Glomerular visceral epithelial cell (primary cell): ENCODE measurements at regions not wholly inside any gene's neighbourhood (a gene's known extent, or its start where the extent isn't known, plus 50 kb on each side); places are given as distances from the start of the nearest gene placed in this dataset.
"Not testable (repeated sequence)": the region's sequence is repeated elsewhere in the genome, so short reads cannot be mapped to it uniquely, and the experiment has no call there.

Source experiments
- DNase-seq: peaks from one replicate; pipeline ENCODE4 v3.0.0-alpha.2; 2016; ENCODE audit errors: extremely low spot score

DNA sequence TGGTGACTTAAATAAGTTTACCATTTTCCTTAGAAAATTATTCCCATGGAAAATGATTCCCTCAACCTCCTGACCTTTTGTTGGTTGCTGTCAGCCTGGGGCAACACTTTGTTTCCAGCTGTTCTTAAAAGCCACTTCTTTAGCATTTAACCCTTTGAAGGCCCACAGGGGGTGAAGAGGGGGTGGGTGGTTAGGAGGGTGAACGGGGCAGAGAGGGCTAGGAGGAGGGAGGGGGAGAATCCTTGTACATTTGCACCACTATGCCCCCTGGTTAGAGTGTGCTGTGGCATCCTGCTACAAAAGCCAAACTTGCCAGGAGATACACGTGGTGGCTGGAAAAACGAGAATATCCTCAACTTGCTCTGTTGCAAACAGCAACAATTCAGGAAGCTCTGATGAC is 273.2 kb upstream of the RGMA start:
- DNase-seq, result no peak

DNA sequence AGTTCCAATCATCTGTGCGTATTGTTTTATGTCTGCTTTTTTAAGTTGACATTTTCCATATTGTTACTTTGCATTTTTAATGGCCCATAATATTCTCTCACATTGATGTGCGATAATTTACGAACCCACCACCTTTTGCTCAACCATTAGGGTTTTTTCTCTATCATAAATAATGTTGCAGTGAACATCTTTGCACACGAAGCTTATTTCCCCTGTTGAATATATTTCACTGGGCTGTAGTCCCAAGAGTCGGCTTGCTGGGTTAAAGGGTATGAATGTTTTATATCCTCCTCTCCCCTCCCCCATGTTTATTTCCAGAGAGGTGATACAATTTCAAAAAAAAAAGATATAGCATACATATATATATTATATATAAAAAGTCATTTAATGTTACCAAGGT is 272.7 kb upstream of the RGMA start:
- DNase-seq, result no peak

GRCh38 chr15:93360976-93361375 is 272.0 kb upstream of the RGMA start:
- DNase-seq, result no peak

- no peak for DNase-seq
Observed at GRCh38 chr15:93360318-93360717, 271.3 kb upstream of the RGMA start.

DNA sequence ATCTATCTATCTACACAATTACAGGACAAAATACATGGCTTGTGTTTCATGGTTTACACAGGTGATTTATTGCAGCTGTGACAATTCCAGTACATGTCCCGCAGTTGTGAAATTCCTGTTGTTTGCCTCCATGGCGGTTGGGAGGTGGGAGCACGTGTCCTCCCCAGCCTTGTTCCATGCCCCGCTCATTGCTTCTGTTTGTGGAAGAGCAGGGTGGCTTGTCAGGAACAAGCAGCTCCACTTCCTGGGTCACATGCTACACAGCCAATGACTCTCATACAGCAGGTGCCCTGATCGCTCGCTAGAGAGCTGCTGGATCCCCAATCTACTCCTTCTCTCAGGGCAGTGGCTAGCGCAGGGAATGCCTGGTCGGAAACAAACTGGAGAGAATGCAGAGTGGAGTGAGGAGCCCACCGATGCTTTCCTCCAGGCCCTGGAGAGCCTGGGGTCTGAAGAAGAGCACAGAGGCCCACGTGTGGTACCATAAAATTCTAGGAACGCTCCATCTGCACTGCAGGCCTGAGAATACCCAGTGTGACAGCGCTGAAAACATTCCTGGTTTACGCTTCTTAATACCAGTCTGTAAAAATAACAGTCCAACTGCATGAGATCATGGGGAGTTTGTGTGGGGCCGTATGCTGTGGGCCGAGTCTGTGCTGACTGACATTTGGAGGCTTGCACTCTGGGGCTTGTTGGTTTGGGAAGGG is 270.6 kb upstream of the RGMA start:
- DNase-seq, result no peak

GRCh38 chr15:93359060-93359408 is 270.0 kb upstream of the RGMA start:
- no peak for DNase-seq

DNA sequence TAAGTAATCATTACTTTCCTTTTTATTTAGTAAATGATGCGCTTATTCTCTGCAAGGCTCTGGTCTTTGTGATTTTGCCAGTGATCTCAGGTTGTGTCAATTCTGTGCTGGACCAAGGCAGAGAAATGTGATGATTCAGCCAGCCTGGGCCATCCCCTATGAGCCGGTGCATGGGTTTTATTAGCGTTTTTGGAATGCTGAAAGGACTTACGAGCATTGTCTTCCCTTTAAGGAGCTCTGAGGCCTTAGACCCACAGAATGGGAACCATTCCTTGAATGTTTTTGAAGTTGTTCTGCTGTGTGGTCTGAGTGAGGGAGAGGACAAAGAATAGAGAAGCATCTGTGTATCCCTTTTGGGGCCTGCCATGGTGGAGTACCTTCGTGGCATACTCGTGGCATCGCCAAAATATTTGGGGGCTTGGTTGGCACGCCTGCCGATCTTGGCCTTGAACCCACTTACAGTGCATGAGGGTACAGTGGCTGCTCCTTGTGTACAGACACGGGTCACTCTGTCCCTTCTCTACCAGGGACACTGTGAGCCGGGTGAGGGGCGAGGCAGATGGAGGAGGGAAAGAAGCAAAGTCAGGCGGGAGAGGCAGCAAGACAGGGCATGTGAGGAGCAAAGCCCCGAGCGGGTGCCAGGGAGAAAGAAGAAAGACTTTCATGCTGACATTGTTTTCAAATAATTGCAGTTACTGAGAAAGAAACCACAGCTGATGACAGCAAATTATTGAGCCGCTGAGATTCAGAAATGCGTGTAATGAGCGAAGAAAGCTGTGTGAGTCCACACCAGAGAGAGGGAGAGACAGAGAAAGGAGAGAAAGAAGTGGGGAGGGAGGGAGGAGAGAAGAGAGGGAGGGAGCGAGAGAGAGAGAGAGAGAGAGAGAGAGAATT is 269.4 kb upstream of the RGMA start:
- no peak for DNase-seq

- DNase-seq, result no peak
Observed at GRCh38 chr15:93348711-93349545, 259.9 kb upstream of the RGMA start.

DNA sequence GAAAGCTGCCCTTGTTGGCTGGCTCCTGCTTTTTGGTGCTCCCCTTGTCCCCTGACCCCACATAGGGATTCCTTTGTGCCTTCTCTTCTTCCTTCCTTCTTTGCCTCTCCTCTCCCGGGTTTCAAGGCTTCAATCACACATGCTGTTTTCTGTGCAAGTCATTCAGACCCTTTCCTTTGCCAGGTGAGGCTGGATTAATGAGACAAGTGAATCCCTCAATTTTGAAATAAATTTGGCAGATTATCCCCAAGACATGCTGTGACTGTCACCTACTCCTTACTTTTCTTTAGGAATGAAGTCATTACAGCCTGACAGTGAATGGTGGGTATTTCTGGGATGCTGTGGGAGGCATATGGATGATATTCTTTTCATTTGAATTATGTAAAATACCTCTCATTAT is 259.0 kb upstream of the RGMA start:
- DNase-seq, result no peak

GRCh38 chr15:93345981-93346380 is 257.0 kb upstream of the RGMA start:
- DNase-seq, result no peak

DNA sequence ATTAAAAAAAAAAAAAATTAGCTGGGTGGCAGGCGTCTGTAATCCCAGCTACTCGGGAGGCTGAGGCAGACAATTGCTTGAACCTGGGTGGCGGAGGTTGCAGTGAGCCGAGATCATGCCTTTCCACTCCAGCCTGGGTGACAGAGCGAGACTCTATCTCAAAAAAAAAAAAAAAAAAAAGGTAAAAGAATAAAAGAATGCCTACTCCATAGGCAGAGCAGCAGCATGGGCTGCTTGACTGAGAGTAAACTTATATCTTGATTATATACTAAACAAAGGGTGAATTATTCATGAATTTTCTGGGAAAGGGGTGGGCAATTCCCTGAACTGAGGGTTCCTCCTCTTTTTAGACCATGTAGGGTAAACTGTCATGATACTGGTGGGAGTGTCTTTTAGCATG is 254.4 kb upstream of the RGMA start:
- DNase-seq, result not testable (repeated sequence)

- DNase-seq, result no peak
Observed at GRCh38 chr15:93341164-93341563, 252.2 kb upstream of the RGMA start.

GRCh38 chr15:93340406-93340805 is 251.4 kb upstream of the RGMA start:
- DNase-seq, result no peak

DNA sequence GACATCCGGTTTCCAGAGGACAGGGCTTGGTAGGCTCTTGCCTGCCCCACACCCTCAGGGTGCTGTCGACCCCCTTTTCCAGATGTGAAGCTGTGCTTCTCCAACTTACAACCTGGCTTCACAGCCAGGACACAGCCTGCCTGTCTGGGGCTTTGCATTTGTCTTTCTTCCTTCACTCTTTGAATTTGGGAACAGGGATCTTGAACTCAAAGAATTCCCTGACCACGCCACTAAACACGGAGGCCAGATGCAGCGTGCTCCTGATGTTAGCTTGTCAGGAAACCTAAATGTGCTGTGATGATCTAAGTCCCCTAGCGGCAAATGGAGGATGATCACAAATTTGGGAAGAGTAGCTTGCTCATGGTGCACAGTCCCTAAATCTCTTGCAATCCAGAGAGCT is 244.8 kb upstream of the RGMA start:
- no peak for DNase-seq

DNA sequence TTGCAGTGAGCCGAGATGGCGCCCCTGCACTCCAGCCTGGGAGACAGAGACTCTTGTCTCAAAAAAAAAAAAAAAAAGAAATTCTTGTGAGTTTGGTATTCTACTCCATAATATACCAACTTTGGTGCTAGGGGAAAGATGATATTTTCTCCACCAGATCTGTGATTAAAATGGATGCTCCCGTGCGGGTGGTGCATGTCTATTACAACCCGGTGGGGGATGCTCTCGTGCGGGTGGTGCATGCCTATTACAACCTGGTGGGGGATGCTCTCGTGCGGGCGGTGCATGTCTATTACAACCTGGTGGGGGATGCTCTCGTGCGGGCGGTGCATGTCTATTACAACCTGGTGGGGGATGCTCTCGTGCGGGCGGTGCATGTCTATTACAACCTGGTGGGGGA is 244.1 kb upstream of the RGMA start:
- DNase-seq, result not testable (repeated sequence)

DNA sequence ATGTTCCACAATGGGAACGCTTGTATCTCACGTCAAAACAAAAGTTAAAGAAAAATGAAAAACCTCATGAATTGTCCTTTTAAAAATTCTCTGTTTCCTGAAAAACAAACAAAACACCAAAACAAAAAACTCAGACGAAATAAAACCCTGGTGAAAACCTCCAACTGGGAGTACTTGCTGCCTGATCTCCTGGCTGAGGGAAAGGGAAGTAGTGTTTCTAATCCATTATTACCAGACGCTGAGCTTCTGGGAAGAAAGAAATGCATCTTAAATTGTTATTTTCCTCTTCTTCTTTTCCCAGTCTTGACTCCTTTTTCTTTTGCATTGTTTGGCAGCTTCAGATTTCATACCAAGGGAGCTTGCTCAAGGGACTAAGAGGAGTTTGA is 243.2 kb upstream of the RGMA start:
- no peak for DNase-seq

GRCh38 chr15:93331545-93332167 is 242.6 kb upstream of the RGMA start:
- no peak for DNase-seq

- DNase-seq, result no peak
Observed at GRCh38 chr15:93330912-93331544, 242.0 kb upstream of the RGMA start.

DNA sequence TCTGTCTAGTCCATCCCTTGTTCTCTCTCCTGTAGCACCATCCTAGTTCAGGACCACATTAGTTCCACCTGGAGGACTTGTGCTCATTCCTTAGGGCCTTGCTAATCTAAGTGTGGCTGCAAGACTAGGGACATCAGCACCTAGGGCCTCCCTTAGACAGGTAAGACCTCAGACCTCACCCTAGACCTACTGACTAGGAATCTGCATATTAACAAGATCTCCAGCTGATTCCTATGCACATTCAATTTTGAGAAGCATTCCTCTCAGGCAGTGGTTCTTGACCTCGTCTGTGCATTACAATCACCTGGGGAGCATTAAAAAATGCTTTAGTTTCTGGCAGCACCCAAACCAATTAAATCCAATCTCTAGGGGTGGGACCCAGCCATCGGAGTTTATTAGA is 238.4 kb upstream of the RGMA start:
- DNase-seq, result no peak

GRCh38 chr15:93324186-93324975 is 235.4 kb upstream of the RGMA start:
- DNase-seq, result no peak

DNA sequence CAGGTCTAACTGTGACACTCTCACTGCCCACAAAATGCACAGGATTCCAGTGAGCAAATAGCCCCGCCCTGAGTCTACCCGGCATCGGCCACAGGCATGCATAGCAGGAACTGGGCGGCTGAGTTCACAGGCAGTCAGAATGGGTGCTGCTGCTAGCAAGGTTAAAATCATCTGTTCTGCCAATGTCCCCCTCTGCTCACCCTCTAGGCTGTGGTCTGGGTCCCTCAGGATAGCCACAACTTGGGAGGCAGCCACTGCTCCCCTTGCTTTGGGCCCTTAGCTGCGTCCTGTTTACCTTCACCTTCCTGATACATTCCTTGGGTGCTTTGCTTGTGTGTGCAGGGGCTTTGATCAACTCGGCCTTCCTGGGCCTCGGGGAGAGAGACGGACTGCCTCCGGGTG is 232.9 kb upstream of the RGMA start:
- no peak for DNase-seq
